Astrocyte of the spinal cord (primary cell): ENCODE measurements at regions not wholly inside any gene's neighbourhood (a gene's known extent, or its start where the extent isn't known, plus 50 kb on each side); places are given as distances from the start of the nearest gene placed in this dataset.

Experiments
- DNase-seq: peaks from one replicate; pipeline ENCODE4 v3.0.0; 2011; ENCODE audit warnings: low read depth, low spot score
- H3K4me3 ChIP-seq: 2 replicates; pipeline ENCODE4 v1.5.1; 2011; ENCODE audit warnings: low read depth, mild to moderate bottlenecking, low read length, moderate library complexity
- in situ Hi-C: cut with HindIII; loops from 2 replicates; pipeline ENCODE4 v1.10.0; 2017; ENCODE audit warnings: low sequenced_read_pairs
- TF ChIP-seq, protein P1 (sequence below): IDR thresholded peaks from 2 replicates; pipeline ENCODE4 v1.5.1; 2012; ENCODE audit warnings: low read depth, mild to moderate bottlenecking, low read length, inconsistent platforms

DNA sequence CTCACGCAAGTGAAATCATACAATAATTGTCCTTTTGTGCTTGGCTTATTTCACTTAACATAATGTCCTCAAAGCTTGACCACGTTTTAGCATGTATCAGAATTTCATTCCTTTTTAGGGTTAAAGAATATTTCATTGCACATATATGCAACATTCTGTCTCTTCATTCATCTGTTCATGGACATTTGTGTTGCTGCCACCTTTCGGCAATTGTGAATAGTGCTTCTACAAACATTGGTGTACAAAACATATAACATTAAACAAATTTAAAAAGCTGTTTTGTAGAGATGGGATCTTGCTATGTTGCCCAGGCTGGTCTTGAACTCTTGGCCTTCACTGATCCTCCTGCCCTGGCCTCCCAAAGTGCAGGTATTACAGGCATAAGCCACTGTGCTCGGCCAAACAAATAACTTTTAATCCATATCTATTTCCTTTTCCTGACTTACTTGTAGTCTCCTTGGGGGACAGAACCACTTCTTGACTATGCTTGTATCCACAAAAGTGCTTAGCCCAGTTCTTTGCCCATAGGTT, 209.3 kb downstream of the SLC4A3 start:
- TF ChIP-seq, protein P1, sequence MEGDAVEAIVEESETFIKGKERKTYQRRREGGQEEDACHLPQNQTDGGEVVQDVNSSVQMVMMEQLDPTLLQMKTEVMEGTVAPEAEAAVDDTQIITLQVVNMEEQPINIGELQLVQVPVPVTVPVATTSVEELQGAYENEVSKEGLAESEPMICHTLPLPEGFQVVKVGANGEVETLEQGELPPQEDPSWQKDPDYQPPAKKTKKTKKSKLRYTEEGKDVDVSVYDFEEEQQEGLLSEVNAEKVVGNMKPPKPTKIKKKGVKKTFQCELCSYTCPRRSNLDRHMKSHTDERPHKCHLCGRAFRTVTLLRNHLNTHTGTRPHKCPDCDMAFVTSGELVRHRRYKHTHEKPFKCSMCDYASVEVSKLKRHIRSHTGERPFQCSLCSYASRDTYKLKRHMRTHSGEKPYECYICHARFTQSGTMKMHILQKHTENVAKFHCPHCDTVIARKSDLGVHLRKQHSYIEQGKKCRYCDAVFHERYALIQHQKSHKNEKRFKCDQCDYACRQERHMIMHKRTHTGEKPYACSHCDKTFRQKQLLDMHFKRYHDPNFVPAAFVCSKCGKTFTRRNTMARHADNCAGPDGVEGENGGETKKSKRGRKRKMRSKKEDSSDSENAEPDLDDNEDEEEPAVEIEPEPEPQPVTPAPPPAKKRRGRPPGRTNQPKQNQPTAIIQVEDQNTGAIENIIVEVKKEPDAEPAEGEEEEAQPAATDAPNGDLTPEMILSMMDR = peak; percentile 55
- DNase-seq = peak; percentile 12
- in situ Hi-C loops = no loop called here
- H3K4me3 ChIP-seq = no peak overlapping the region

DNA sequence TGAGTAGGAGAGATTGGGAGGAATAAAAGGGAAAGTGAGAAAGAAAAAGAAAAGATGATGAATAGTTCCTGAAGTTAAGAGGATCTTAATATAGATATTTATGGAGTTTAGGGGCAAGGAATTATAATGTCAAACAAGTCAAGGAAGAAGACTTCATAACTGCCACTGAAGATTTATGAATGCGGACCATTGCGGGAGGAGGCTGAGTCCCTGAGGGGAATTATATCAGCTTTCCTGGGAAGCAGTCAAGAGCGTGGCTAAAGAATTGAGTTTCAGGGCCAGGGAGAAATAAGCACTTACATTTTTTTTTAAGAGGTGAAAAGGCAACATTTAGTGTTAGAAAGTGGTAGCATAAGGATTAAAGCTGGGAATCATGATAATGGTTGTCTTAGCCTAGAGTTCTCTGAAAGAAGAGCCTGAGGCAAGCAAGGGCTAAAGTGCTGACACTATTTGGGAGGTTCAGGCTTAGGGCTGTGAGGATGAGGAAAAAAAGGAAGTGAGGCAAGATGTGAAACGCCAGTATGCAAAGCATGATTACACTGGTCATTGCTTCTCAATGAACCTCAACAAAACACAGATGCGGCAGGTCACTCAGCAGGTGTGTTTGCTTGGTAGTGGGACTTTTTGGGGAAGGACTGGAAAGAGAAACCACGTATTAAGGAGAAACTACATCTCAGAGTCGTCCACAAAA, 217.1 kb downstream of the SLC4A3 start:
- TF ChIP-seq, protein P1 = no peak
- no peak for DNase-seq
- in situ Hi-C loops = no loop called here
- no peak overlapping the region for H3K4me3 ChIP-seq

- in situ Hi-C loops = no loop called here
- no peak for DNase-seq
- H3K4me3 ChIP-seq = no peak overlapping the region
- TF ChIP-seq, protein P1 = no peak
These were observed 221.5 kb downstream of the SLC4A3 start for GRCh38 chr2:219848882-219849281.

- DNase-seq = no peak
- in situ Hi-C loops = no loop called here
- TF ChIP-seq, protein P1 = no peak
- H3K4me3 ChIP-seq = no peak overlapping the region
These were observed 223.7 kb downstream of the SLC4A3 start for GRCh38 chr2:219851169-219851568.

GRCh38 chr2:219851801-219852481, 224.5 kb downstream of the SLC4A3 start:
- TF ChIP-seq, protein P1 = no peak
- in situ Hi-C loops = no loop called here
- peak overlapping the region; percentile 0 for H3K4me3 ChIP-seq
- DNase-seq = peak; percentile 3

DNA sequence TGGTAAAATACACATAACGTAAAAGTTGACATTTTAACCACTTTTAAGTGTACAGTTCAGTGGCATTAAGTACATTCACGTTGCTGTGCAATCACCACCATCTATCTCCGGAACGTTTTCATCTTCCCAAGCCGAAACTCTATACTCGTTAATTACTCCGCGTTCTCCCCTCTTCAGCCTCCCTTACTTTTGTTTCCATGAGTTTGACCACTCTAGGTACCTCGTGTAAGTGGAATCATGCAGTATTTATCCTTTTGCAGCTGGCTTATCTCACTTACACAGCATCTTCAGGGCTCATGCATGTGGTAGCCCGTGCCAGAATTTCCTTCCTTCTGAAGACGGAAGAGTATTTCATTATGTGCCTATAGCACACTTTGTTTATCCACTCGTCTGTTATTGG, 225.2 kb downstream of the SLC4A3 start:
- no peak for DNase-seq
- H3K4me3 ChIP-seq = no peak overlapping the region
- in situ Hi-C loops = no loop called here
- TF ChIP-seq, protein P1 = no peak
